Nephron progenitor cell (in vitro differentiated cells): ENCODE measurements at regions not wholly inside any gene's neighbourhood (a gene's known extent, or its start where the extent isn't known, plus 50 kb on each side); places are given as distances from the start of the nearest gene placed in this dataset.
"Not testable (repeated sequence)": the region's sequence is repeated elsewhere in the genome, so short reads cannot be mapped to it uniquely, and the experiment has no call there.

Experiments
- DNase-seq: peaks from one replicate; pipeline ENCODE4 v3.0.0; 2021
- H3K27ac Mint-ChIP-seq: 2 replicates; pipeline ENCODE4 v1.8.0; 2021; ENCODE audit warnings: mild to moderate bottlenecking, moderate library complexity, mixed read lengths
- H3K27me3 Mint-ChIP-seq: 2 replicates; pipeline ENCODE4 v1.8.0; 2021; ENCODE audit warnings: mild to moderate bottlenecking, low read depth, mixed read lengths; ENCODE audit not compliant: poor library complexity
- H3K36me3 Mint-ChIP-seq: 2 replicates; pipeline ENCODE4 v1.8.0; 2021; ENCODE audit warnings: low read depth, mixed read lengths
- H3K4me1 Mint-ChIP-seq: 2 replicates; pipeline ENCODE4 v1.8.0; 2021; ENCODE audit warnings: mixed read lengths
- H3K4me3 Mint-ChIP-seq: 2 replicates; pipeline ENCODE4 v1.8.0; 2021; ENCODE audit warnings: mild to moderate bottlenecking, moderate library complexity, mixed read lengths
- H3K9me3 Mint-ChIP-seq: 2 replicates; pipeline ENCODE4 v1.8.0; 2021; ENCODE audit warnings: mild to moderate bottlenecking, moderate library complexity, mixed read lengths
- TF ChIP-seq, protein P1 (sequence below): fragments of 200-600 bp; sonication (generic); IDR thresholded peaks from 2 replicates; pipeline ENCODE4 v1.5.0; 2021; ENCODE audit warnings: antibody characterized with exemption

DNA sequence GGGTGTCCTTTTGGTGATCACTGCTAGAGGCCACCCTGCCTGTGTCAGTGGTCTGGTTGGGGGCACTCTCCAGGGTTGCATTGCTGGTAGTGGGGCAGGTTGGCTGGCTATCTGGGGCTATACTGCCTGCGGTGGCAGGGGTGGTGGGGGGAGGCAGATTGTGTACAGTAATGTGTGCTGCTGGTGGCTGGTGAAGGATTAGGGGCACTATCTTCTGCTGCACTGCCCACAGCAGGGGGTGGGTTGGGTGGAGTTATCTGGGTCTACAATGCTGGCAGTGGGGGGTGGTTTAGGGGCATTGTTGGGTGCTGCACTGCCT, 204.0 kb upstream of the WSB1 start:
- H3K27me3 Mint-ChIP-seq: no peaks in the 10 kb centered on the region
- no peaks in the 10 kb centered on the region for H3K36me3 Mint-ChIP-seq
- no peaks in the 10 kb centered on the region for H3K4me1 Mint-ChIP-seq
- no peak overlapping the region for H3K4me3 Mint-ChIP-seq
- peaks cover 76% of the 10 kb centered on the region for H3K9me3 Mint-ChIP-seq
- H3K27ac Mint-ChIP-seq: no peak overlapping the region
- TF ChIP-seq, protein P1, sequence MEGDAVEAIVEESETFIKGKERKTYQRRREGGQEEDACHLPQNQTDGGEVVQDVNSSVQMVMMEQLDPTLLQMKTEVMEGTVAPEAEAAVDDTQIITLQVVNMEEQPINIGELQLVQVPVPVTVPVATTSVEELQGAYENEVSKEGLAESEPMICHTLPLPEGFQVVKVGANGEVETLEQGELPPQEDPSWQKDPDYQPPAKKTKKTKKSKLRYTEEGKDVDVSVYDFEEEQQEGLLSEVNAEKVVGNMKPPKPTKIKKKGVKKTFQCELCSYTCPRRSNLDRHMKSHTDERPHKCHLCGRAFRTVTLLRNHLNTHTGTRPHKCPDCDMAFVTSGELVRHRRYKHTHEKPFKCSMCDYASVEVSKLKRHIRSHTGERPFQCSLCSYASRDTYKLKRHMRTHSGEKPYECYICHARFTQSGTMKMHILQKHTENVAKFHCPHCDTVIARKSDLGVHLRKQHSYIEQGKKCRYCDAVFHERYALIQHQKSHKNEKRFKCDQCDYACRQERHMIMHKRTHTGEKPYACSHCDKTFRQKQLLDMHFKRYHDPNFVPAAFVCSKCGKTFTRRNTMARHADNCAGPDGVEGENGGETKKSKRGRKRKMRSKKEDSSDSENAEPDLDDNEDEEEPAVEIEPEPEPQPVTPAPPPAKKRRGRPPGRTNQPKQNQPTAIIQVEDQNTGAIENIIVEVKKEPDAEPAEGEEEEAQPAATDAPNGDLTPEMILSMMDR: no peak
- DNase-seq: no peak

DNA sequence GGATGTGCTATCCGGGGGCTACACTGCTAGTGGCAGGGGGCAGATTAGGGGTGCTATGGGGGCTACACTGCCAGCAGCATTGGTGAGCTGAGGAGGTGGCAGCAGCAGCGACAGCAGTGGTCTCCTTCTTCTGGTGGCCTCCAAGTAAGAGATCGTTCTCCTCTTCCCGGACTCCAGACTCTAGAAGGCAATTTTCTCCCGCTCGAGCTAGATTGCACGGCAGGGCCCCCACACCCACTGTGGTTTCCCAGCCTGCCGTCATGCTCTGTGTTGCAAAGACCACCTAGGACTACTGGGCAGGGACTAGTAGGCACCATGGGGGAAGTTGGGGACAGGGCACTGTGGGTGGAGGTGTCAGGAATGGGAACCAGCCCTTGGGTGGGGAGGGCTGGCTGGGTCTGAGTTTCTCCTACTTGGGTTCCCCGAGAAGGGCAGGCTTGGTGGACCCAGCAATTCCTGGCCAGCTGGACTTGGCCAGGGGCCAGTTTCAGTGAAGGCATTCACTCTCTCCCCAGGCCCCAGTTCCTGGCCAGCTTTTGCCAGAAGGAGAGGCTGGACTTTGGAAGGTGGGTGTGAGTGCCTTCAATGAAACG, 203.4 kb upstream of the WSB1 start:
- H3K36me3 Mint-ChIP-seq, H3K4me3 Mint-ChIP-seq, DNase-seq, H3K4me1 Mint-ChIP-seq, H3K27me3 Mint-ChIP-seq, H3K27ac Mint-ChIP-seq: not testable (repeated sequence)
- H3K9me3 Mint-ChIP-seq: peaks cover 74% of the 10 kb centered on the region

DNA sequence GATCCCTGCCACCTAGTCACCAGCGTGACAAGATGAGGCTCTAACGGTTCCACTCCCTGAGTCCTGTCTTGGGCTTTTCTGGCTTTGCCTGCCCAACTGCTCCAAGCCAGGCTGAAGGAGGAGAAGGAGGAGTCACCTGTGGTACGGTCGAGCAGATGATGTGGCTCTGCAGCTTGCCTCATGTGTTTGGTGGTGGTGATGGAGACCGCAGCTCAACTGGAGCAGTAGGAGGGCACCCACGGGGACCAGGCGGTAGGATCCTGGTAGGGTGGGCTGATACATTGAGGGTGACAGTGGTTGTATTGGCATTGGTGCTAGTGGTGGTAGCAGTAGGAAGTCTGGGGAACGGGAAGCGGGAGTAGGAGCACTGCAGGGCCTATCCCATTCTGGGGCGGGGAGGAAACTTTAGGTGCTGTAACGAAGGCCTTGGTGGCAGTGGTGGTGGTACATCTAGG, 202.8 kb upstream of the WSB1 start:
- no peak for DNase-seq
- TF ChIP-seq, protein P1: no peak
- no peaks in the 10 kb centered on the region for H3K4me1 Mint-ChIP-seq
- no peak overlapping the region for H3K4me3 Mint-ChIP-seq
- no peaks in the 10 kb centered on the region for H3K36me3 Mint-ChIP-seq
- H3K27me3 Mint-ChIP-seq: no peaks in the 10 kb centered on the region
- H3K27ac Mint-ChIP-seq: no peak overlapping the region
- H3K9me3 Mint-ChIP-seq: peaks cover 74% of the 10 kb centered on the region

DNA sequence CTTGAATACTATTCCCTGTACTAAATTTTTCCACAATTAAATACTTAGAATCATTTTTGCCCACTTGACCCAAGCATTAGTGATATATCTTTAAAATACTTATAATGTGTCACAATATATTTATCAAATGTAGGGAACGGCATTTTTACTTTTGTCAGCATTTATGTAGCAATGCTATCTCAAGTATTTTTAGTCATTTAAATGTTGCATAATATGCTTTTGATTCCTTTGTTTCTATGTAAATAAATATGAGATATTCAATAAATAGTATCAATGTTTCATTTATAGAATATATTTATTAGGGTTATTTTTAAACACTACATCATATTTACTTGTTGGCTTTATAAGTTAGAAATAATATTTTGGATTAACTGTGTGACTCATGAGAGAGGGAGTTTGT, 199.7 kb upstream of the WSB1 start:
- not testable (repeated sequence) for H3K4me3 Mint-ChIP-seq, H3K27me3 Mint-ChIP-seq, H3K27ac Mint-ChIP-seq, H3K4me1 Mint-ChIP-seq, DNase-seq, H3K36me3 Mint-ChIP-seq
- H3K9me3 Mint-ChIP-seq: peaks cover 59% of the 10 kb centered on the region

DNA sequence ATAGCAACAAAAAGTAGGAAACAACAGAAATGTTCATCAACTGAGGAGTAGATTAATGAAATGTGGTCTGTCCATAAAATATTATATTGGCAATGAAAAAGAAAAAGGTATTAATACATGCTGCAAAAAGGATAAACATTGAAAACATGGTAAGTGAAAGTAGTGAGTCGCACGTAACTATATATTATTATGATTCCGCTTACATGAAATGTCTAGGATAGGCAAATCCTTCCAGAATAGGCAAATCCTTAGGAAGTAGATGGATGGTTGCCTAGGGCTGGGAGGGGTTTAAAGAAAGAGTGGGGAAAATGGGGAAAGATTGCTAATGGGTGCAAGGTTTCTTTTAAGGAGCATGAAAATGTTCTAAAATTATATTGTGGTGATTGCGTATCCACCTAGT, 198.1 kb upstream of the WSB1 start:
- not testable (repeated sequence) for H3K4me3 Mint-ChIP-seq, DNase-seq, H3K4me1 Mint-ChIP-seq, H3K36me3 Mint-ChIP-seq, H3K27ac Mint-ChIP-seq, H3K27me3 Mint-ChIP-seq
- peaks cover 54% of the 10 kb centered on the region for H3K9me3 Mint-ChIP-seq

DNA sequence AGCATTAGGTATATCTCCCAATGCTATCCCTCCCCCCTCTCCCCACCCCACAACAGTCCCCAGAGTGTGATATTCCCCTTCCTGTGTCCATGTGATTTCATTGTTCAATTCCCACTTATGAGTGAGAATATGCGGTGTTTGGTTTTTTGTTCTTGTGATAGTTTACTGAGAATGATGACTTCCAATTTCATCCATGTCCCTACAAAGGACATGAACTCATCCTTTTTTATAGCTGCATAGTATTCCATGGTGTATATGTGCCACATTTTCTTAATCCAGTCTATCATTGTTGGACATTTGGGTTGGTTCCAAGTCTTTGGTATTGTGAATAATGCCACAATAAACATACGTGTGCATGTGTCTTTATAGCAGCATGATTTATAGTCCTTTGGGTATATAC, 194.6 kb upstream of the WSB1 start:
- H3K9me3 Mint-ChIP-seq: peaks cover 49% of the 10 kb centered on the region
- not testable (repeated sequence) for H3K36me3 Mint-ChIP-seq, H3K27me3 Mint-ChIP-seq, H3K4me1 Mint-ChIP-seq, H3K4me3 Mint-ChIP-seq, DNase-seq, H3K27ac Mint-ChIP-seq

DNA sequence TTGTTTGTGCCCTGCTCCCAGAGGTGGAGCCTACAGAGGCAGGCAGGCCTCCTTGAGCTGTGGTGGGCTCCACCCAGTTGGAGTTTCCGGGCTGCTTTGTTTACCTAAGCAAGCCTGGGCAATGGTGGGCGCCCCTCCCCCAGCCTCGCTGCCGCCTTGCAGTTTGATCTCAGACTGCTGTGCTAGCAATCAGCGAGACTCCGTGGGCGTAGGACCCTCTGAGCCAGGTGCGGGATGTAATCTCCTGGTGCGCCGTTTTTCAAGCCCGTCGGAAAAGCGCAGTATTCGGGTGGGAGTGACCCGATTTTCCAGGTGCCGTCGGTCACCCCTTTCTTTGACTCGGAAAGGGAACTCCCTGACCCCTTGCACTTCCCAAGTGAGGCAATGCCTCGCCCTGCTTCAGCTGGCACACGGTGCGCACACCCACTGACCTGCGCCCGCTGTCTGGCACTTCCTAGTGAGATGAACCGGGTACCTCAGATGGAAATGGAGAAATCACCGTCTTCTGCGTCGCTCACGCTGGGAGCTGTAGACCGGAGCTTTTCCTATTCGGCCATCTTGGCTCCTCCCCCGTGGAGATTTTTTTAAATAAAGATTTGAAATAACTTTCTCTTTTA, 189.2 kb upstream of the WSB1 start:
- H3K27me3 Mint-ChIP-seq, H3K4me3 Mint-ChIP-seq, H3K4me1 Mint-ChIP-seq, H3K36me3 Mint-ChIP-seq, H3K27ac Mint-ChIP-seq, DNase-seq: not testable (repeated sequence)
- H3K9me3 Mint-ChIP-seq: peaks cover 53% of the 10 kb centered on the region

DNA sequence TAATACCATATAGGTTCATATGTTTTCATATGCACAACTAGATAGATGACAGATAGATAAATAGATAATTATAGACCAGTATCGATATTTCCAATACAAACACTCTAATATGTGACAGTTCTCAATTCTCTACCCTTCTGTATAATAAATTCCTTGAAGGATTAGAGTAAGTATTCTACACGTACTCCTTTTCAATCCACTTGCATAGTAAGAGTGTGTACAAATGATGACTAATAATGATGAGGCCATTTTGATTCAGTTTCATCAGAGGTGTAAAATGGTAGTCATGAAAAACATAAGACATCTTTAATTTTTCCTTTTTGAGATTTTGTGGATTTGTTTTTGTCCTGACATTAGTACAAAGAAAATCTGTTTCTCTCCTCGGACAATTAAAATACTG, 188.3 kb upstream of the WSB1 start:
- TF ChIP-seq, protein P1: no peak

More for the DNA sequence above, 188.3 kb upstream of the WSB1 start:
- no peak for DNase-seq
- no peak overlapping the region for H3K4me3 Mint-ChIP-seq
- no peak overlapping the region for H3K27ac Mint-ChIP-seq
- H3K36me3 Mint-ChIP-seq: no peaks in the 10 kb centered on the region
- H3K9me3 Mint-ChIP-seq: peaks cover 51% of the 10 kb centered on the region
- no peaks in the 10 kb centered on the region for H3K27me3 Mint-ChIP-seq
- H3K4me1 Mint-ChIP-seq: no peaks in the 10 kb centered on the region
